GM18858 (cell line): ENCODE measurements at regions not wholly inside any gene's neighbourhood (a gene's known extent, or its start where the extent isn't known, plus 50 kb on each side); places are given as distances from the start of the nearest gene placed in this dataset.

Experiments used
- ATAC-seq: cut with Tn5 transposase; IDR thresholded peaks from one replicate; pipeline ENCODE4 v1.9.1; 2021; ENCODE audit not compliant: unreplicated experiment

- peak; percentile 60 for ATAC-seq
These were observed 74.0 kb upstream of the GALNT2 start for GRCh38 chr1:229993060-229993459.

DNA sequence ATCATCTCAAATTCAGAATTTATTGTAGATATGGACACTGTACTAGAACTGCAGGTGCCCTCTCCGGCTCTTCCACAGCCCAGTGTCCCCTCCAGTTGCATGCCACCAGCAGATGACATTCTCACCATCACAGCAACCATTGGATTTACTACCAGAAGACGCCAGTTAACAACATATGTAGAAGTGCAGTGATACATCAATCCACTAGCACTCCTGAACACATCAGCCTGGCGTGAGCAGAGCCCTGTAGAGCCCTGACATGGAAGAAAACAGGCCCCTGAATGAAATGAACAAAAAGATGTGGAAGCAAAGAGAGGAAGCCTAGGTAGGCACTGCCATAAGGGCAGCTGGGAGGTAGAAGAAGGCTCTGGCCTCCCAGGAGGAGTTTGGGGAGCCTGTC, 73.1 kb upstream of the GALNT2 start:
- no peak for ATAC-seq

- no peak for ATAC-seq
These were observed 67.9 kb upstream of the GALNT2 start for GRCh38 chr1:229999004-229999670.

GRCh38 chr1:230000493-230001184, 66.4 kb upstream of the GALNT2 start:
- ATAC-seq, result no peak

DNA sequence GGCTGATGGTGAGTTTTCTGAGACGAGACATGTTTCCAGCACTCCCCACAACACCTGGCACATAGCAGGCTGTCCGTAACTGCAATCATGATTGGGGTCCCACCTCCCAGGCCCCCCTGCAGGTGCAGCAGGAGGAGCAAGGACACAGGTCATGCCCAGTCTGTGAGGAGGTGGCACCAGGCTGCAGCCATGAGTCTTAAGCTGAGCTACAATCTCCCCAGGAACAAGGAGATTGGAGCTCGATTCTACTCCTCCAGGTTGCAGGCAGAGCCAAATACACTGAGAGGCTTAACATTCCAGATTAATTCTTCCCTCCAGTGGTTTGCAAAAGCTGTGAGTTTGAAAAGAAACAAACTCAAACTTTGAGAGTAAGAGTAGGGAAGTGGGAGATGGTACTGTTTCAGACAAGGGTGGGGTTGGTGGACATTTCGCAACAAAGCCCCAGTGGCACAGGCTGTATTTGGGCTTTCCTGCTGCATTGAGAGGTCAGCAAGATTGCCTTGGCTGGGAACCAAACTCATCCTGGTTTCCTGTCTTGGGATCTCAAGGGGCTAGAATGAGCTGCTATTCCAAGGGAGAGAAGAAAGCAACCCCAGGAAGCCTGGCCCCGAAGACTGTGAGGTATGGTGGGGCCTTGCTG, 64.8 kb upstream of the GALNT2 start:
- ATAC-seq, result no peak

DNA sequence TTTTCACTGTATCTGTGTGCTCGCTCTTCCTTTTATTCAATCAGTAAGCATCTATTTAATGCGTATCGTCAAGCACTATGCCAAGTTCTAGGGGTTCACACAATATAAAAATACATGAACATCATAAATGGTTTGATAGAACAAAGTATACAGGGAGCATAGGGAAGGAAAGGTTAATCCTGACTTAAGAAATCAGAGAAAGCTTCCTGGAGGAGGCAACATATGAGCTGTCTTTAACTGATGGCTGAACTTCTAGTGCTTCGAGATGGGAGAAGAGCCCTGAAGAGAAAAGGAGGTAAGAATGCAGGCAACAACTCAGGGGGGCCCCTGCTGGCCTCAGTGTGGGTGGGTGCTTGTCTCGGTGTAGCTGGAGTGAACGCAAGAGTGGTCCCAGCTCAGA, 63.6 kb upstream of the GALNT2 start:
- no peak for ATAC-seq

GRCh38 chr1:230005040-230005439, 62.0 kb upstream of the GALNT2 start:
- no peak for ATAC-seq

DNA sequence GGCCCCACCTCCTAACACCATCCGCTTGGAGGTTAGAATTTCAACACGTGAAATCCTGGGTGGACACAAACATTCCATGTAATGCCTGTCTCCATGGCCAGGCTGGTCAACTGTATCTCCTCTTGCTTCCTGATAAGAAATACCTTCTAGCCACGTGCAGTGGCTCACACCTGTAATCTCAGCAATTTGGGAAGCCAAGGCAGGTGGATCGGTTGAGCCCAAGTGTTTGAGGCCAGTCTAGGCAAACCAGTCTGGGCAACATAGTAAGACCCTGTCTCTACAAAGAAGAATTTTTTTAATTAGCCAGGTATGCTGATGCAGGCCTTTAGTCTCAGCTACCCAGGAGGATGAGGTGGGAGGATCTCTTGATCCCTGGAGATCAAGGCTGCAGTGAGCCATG, 58.3 kb upstream of the GALNT2 start:
- ATAC-seq, result no peak

DNA sequence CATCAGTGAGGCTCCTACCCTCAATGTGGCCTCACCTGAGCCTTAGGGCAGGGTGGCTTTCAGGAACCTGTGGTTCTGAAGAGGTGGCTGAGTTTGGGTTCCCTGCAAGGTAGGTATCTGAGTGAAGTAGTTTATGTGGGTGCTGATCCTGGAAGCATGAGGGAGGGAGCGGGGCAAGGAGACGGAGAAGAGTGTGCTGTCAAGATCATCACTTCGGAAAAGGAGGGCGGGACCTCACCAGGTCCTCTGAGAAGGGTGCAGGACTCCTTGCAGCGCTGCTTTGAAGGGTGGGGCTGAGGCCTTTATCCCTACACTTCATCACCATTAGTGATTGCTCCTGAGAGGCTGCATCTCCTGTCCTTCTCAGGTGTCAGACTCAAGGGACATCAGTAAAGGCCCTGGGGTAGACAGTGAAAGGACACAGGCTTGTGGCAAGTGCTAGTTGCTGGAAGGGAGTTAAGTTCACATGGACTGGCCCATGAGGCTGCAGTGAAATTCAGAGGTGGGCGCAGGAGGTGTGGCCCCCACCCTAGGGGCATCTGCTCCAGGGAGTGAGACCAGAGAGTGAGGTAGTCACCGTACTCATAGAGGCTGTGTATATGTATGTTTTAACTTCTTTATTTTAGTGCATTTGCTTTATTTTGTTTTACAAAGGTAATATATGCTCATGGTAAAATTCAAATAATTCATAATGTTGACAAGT, 57.3 kb upstream of the GALNT2 start:
- ATAC-seq, result no peak

GRCh38 chr1:230010603-230011332, 56.3 kb upstream of the GALNT2 start:
- ATAC-seq, result no peak

GRCh38 chr1:230011333-230012092, 55.5 kb upstream of the GALNT2 start:
- no peak for ATAC-seq

- ATAC-seq, result no peak
These were observed 55.0 kb upstream of the GALNT2 start for GRCh38 chr1:230012093-230012393.

- ATAC-seq, result no peak
These were observed 54.3 kb upstream of the GALNT2 start for GRCh38 chr1:230012741-230013140.

DNA sequence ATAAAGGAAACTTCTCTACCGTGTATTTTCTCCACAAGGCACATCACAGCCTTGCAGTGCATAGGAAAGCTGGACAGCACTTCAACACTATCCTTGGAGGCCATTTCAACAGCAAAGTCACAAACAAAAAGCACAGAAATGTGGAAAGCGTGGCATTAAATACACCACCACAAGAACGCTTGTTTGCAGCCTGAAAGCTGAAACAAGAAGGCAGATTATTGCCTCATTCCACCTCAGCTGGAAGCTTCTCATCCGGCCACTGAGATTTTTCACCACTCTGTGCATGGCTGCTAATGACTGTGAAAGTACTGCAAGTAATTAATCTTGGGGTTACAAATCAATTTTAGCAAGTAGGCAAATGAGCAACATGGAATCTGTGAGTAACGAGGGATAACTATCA, 50.9 kb upstream of the GALNT2 start:
- no peak for ATAC-seq
